GM10248 (cell line): ENCODE measurements at regions not wholly inside any gene's neighbourhood (a gene's known extent, or its start where the extent isn't known, plus 50 kb on each side); places are given as distances from the start of the nearest gene placed in this dataset.

Experiments used
- CTCF ChIA-PET: fragments of 300-600 bp; sonication (Branson Sonifier 250); formaldehyde crosslinking; extraction: SDS; loops from one replicate; lab custom pipeline; 2021; ENCODE audit warnings: antibody characterized with exemption; lab: Yijun Ruan, JAX
- POLR2A ChIA-PET: fragments of 350-650 bp; sonication (Branson Sonifier 250); formaldehyde crosslinking; extraction: SDS; loops from one replicate; lab custom pipeline; 2020; ENCODE audit warnings: antibody characterized with exemption; lab: Yijun Ruan, JAX
- DNase-seq: peaks from one replicate; pipeline ENCODE4 v3.0.0; 2012; ENCODE audit errors: extremely low spot score
- TF ChIP-seq, protein P1 (sequence below): IDR thresholded peaks from 2 replicates; pipeline ENCODE4 v1.5.1; 2012; ENCODE audit warnings: mild to moderate bottlenecking, low read depth; ENCODE audit errors: extremely low read depth, missing control alignments, control extremely low read depth

DNA sequence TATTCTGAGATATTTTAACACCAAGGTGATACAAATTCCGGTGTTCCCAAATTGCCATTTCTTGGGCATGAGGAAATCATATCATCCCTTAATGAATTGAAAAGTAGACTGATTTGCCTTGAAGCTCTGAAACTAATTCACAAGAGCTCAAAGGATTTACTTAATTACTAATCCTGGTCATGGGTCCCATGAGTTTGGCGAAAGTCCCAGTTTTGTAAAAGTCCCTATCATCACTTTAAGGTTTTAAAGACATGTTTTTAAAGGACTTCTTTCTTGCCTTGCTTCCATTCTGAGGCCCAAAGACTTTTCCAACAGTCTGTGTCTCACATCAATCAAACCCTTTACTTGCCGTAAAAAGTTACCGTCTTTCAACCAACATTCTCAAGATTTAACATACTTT lies 377.9 kb downstream of the DNAJB9 start:
- DNase-seq, result no peak
- CTCF ChIA-PET, result no interaction called here
- POLR2A ChIA-PET, result no interaction called here
- TF ChIP-seq, protein P1, sequence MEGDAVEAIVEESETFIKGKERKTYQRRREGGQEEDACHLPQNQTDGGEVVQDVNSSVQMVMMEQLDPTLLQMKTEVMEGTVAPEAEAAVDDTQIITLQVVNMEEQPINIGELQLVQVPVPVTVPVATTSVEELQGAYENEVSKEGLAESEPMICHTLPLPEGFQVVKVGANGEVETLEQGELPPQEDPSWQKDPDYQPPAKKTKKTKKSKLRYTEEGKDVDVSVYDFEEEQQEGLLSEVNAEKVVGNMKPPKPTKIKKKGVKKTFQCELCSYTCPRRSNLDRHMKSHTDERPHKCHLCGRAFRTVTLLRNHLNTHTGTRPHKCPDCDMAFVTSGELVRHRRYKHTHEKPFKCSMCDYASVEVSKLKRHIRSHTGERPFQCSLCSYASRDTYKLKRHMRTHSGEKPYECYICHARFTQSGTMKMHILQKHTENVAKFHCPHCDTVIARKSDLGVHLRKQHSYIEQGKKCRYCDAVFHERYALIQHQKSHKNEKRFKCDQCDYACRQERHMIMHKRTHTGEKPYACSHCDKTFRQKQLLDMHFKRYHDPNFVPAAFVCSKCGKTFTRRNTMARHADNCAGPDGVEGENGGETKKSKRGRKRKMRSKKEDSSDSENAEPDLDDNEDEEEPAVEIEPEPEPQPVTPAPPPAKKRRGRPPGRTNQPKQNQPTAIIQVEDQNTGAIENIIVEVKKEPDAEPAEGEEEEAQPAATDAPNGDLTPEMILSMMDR, result no peak

DNA sequence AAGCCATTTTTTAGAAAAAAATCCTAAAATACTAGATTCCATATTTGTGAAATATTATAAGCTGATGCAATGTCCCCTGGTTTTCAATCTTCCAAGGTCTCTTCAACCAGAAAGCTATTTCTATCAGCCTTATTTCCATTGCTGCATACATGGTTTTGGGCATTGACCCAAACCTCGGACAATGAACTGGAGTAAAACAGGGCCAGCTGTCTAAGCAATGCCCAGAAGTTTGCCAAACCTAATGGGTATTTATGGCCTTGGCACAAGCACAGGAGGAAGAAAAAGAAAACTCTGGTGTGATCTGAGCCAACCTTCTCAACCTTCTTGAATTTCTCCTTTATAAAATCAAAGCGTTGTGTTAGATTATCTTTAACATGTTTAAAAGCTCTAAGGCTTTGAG lies 402.3 kb downstream of the DNAJB9 start:
- ChIA-PET POLR2A (no interaction called here), CTCF (no interaction called here)
- TF ChIP-seq, protein P1, result no peak
- no peak for DNase-seq

DNA sequence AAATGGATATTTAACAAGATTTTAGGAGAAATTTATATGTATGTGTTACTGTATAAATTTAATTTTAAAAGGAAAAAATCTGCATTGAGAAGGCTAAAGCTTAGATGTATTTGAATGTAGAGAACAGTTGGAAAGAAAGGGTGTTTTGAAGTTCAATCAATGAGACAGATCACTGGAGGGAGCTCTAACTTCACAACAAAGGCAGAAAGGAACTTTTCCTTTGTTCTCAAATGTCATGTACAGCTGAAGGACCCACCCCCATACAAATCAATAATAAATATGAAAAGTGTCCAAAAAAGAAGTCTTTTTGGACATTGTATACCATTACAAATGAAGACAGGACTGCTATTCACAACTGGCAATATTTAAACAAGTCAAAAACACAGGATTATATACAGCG lies 403.4 kb downstream of the DNAJB9 start:
- no peak for DNase-seq
- ChIA-PET CTCF (interaction anchor here (1.6 to 2.1 kb wide), 2 partner anchors 9 to 12 kb away, joined by 6 to 9 read pairs; no protein-coding TSS in a partner anchor), POLR2A (no interaction called here)
- TF ChIP-seq, protein P1, result no peak

DNA sequence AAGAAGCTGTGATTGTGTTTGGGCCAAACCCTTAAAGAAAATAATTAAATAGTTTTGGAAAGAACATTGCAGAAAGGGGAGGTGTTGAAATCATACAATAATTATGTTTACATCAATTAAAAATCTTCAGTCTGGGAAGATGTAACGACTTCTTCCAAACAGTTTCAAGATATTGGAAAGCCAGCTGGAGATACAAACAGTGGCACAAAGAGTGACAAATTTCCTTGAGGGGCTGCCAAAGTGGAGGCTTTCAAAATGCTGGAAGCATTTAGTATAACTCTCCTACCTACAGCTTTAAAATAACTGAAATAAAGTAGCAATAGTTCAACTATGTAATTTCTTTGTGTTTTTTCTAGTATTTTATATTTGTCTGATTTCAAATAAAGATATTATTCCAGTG lies 405.0 kb downstream of the DNAJB9 start:
- ChIA-PET CTCF (interaction anchor here (1.1 to 2.1 kb wide), 5 partner anchors 8 to 67 kb away, joined by 3 to 9 read pairs (median 3); no protein-coding TSS in a partner anchor), POLR2A (no interaction called here)
- TF ChIP-seq, protein P1, result no peak

DNA sequence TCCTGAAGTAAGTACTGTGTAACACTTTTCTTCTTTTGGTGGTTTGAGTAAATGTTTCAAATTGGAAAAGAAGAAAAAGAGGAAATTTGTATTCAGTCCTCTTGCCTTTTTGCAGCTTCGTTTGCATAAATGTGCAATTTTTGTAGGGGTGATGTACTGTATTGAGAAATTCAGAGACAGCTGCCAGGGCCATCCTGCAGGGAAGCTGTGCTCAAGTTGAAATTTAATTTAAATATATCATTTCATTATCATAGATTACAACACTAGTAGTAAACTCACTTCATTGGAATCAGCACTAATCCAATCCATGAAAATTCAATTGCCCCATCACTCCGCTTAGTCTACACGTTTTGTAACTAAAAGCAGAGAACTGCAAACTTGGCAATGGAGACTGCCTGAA lies 415.4 kb downstream of the DNAJB9 start:
- TF ChIP-seq, protein P1, result no peak
- DNase-seq, result no peak
- CTCF ChIA-PET, result interaction anchor here (1.5 to 1.9 kb wide), 2 partner anchors 11 to 15 kb away, joined by 6 read pairs; no protein-coding TSS in a partner anchor
- POLR2A ChIA-PET, result no interaction called here

More for the DNA sequence above, 405.0 kb downstream of the DNAJB9 start:
- DNase-seq, result no peak

DNA sequence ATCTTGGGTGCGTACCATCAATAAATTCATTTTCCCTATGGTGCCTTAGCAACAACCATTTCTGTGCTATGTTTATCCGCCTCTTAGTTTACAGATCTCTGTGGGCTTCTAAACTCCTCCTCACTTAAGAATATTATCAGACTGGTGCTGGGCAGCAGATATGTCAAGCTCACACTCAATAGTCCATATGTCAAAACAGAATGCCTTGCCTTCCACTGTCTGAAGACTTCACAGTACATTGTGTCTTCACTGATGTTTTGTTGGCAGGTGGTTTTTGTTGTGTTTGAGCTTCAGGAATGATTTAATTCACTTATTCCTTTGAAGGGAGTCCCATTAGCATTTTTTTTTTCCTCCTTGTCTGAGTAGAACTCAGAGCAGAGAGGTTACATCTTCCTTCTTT lies 419.6 kb downstream of the DNAJB9 start:
- DNase-seq, result no peak
- ChIA-PET CTCF (interaction anchor here (1.1 to 2.1 kb wide), 2 partner anchors 13 to 14 kb away, joined by 3 to 4 read pairs; no protein-coding TSS in a partner anchor), POLR2A (no interaction called here)
- TF ChIP-seq, protein P1, result no peak
